Kidney tubule cell (primary cell): ENCODE measurements at regions not wholly inside any gene's neighbourhood (a gene's known extent, or its start where the extent isn't known, plus 50 kb on each side); places are given as distances from the start of the nearest gene placed in this dataset.
A peak's percentile ranks its signal among the peaks of the same experiment; 100 is the strongest.

ENCODE experiments used
- DNase-seq: peaks from one replicate; pipeline ENCODE4 v3.0.0-alpha.2; 2018; ENCODE audit warnings: low spot score

GRCh38 chr16:51391798-51392511 is 240.9 kb upstream of the SALL1 start:
- DNase-seq = no peak

DNA sequence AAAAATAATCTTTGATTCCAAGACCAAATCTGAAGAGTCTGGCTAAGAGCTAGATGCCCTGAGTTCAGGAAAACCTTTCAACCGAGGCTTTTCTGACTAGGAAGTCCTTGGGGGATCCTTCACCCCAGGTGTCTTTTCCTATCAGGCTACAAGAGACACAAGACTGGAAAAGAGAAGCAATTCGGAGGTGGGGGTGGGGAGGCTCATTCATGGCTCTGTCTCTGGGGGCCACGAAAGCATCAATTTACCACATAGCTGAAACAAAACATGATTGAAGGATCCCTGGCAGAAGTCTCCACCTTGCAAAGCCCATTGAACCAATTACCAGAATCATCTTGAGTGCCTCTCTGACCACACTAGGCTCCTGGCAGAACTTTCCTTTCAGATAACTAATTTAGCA is 239.8 kb upstream of the SALL1 start:
- DNase-seq = no peak

GRCh38 chr16:51389881-51390280 is 238.8 kb upstream of the SALL1 start:
- DNase-seq = no peak

- no peak for DNase-seq
Measured at GRCh38 chr16:51388516-51388951, 237.5 kb upstream of the SALL1 start.

DNA sequence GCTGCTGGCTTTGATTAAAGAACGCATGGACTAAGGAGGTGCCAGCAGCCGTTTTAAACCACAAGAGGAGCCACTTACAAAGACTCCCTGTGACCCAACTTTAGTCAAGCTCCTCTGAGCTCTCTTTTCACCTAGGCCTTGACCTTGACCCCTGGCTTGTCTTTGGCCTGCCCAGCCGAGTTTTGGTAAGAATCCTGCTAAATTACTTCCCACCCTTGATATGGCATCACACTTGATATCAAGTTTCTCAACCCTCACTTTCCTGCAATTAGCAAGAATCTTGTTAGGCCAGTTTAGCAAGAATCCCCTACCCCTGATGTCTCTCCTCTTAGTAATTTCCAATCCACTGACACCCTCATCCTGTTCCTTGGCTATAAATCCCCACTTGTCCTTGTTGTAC is 232.8 kb upstream of the SALL1 start:
- DNase-seq = no peak

DNA sequence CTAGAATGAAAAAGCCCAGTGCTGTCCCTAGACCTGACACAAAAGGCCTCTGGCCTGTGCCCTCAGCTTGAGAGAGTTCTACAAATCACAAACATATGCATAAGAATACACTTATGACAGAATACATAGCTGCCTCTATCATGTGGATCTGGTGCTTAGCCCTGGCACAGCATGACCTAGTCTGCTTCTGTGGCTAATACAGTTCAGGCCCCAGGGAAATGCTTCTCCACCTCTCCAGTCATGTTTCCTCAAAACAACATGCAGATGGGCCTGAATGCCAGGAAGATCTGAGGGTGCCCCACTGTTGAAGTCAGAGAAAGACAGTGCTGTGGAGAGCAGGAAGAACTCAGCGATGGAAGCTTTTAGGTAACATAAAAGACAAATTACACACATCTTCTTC is 231.9 kb upstream of the SALL1 start:
- no peak for DNase-seq

- DNase-seq = peak; percentile 81
Measured at GRCh38 chr16:51382211-51382610, 231.1 kb upstream of the SALL1 start.

DNA sequence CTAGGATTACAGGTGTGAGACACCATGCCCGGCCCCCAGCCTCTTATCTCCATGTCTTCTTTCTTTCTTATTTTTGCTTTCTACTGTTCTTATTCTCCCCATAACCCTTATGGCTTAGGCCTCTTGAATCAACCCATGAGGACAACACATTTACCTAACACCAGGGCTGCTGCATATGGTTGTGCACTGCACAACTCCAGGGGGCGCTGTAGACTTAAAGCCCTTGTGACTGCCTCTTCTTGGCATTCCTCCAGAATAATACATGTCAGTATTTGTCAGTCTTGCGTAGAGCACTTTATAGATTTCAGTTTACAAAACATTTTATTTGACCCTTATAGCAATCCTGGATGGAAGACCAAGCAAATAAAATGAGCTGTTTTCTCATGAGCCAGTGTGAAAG is 225.0 kb upstream of the SALL1 start:
- no peak for DNase-seq

- no peak for DNase-seq
Measured at GRCh38 chr16:51374790-51375189, 223.7 kb upstream of the SALL1 start.

- peak; percentile 75 for DNase-seq
Measured at GRCh38 chr16:51374346-51374745, 223.3 kb upstream of the SALL1 start.

DNA sequence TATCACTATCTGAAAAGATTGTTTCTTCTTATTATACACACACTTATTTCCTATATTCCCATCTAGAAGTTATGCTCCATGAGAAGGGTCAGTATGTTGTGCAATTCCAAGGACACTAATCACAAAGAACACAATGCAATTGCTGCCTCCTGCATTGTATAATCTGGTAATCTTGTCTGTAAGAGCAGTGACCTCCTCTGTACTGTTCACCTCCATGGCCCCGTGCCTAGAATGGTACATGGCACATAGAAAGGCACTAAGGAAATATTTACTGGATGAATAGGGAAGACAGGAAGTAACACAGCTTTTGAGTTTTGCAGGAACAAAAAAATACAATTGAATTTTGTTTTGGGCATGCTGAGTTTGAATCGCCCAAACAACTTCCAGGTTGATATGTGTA is 214.6 kb upstream of the SALL1 start:
- no peak for DNase-seq

DNA sequence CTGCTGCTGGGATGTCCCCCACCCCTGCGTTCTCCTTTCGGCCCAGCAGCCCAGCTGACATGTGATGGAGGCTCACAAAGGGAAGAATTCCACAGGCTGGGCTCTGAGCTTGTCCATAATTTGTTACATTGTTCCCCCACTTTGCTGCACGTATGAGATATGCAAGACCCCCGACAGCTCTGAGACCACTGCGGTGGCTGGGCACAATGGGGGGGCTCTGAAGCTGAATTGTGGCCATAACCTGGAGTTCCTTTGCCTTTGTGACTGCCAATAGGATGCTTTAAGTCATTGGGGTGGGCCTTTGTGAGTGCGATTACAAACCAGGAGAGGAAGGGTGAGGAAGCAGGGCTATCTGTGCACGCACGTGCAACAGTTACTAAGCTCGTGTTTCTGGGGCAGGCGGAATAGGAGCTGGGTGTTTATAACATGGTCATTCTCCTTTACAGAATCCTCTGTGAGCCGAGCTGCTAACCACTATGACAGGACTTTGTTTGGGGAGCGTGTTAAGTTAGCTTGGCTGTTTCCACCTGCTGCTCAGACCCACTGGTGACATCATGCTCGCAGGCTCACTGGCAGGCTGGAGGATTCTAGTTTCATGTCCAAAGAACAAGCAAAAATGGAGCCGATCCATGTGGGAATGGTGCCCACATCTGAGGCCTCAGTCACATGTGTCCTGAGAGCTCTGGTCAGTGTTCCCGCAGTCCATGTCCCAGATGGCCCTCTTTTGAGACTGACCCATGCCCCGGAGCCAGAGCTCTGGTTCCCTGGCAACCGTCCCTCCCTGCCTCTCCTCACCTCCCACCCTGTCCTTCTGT is 208.3 kb upstream of the SALL1 start:
- no peak for DNase-seq

DNA sequence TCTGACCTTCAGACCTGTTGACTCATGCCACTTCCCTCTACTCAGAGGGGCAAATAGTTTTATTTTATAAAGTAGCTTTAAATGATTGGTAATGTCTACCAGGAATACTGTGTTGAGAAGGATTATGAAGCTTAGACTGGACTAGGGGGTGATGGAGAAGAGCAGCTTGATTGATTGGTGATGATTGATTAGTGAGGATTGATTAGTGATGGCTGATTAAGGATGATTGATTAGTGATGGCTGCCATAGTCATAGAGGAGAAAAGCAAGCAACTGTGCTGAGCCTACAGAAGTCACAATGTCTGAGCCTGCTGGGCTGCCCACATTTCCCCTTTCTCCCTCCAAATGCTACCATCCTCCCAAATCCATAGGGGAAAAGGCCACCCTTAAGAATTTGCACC is 206.8 kb upstream of the SALL1 start:
- no peak for DNase-seq

DNA sequence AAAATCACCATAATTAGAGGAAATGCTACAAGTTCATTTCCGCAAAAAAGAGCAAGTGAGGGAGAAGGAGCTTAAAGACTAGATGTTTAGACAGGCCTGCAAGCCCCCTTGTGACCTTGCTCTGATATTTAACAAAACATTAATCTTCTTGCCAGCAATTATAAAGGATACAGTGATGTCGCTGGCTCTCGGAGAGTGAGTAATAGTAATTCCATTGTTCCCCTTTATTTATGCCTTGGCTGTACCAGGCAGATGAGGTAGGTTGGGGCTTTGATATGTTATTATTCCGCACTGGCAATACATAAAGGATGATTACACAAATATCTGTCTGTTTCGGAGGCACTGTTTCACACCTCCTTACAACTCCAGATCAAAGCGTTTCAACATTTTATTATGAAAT is 204.8 kb upstream of the SALL1 start:
- DNase-seq = no peak

GRCh38 chr16:51355195-51355594 is 204.1 kb upstream of the SALL1 start:
- no peak for DNase-seq

- no peak for DNase-seq
Measured at GRCh38 chr16:51353055-51353454, 202.0 kb upstream of the SALL1 start.

DNA sequence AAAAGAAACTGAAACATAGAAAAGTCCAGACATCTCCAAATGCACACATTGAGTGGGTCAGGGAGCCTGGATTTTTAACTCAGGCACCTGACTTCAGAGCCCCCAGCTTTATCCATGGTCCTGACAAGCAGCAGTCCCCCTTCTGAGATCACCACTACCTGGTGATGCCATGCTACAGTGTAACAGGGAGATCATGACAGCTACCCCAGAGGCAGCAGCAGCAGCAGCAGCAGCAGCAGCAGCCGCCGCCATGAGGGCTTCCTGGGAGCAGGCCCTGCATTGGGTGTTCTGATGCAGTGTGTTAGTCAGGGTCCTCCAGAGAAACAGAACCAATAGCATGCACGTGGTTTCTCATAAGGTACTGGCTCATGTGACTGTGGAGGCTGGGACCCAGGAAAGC is 198.6 kb upstream of the SALL1 start:
- DNase-seq = no peak

- DNase-seq = no peak
Measured at GRCh38 chr16:51343411-51343810, 192.3 kb upstream of the SALL1 start.

DNA sequence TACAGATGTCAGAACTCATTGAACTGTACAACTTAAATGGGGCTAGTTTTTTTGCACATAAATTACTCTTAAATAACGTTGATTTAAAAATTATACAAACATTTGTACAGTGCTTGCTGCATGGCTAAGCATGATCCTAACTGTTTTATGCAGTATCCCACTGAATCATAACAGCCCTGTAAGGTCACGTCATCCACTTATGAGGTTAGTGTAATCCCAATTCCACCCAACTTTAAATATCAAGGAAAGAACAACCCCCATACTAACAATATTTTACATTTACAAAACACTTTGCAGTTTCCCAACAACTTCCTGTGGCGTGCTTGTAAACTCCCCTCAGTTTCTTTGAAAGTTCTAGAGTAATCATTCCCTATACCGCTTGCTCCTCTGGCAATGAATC is 190.1 kb upstream of the SALL1 start:
- DNase-seq = no peak

DNA sequence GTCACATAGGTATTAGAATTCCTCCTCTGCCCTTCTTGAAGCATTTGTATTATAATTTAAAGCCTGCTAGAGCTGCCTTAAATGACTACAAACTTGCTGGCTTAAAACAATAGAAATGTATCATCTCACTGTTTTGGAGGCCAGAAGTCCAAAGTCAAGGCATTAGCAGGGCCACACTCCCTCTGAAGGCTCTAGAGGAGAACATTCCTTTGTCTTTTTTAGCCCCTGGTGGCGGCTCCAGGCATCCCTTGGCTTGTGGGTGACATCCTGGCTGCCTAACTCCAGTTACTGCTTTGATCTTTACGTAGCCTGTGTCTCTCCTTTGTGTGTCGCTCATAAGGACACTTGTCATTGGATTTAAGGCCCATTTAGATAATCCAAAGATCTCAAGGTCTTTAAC is 186.6 kb upstream of the SALL1 start:
- DNase-seq = no peak

DNA sequence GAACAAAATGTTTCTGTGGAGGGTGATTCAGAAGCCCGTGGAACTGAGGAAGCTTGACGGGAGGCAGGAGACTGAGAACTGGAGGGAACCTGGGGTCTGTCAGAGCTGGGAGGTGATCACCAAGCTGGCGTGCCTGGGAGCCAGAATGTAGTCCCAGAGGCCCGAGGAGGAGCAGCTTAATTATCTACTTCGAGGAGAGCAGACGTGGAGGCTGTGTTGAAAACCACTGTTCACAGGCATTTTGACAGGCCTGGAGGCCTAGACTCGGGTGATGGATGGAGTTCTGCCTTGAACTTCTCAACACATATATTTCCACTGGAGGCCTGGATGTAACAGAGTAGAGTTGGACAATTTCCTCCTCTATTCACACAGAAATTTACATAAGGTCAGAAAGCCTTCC is 177.7 kb upstream of the SALL1 start:
- DNase-seq = no peak

DNA sequence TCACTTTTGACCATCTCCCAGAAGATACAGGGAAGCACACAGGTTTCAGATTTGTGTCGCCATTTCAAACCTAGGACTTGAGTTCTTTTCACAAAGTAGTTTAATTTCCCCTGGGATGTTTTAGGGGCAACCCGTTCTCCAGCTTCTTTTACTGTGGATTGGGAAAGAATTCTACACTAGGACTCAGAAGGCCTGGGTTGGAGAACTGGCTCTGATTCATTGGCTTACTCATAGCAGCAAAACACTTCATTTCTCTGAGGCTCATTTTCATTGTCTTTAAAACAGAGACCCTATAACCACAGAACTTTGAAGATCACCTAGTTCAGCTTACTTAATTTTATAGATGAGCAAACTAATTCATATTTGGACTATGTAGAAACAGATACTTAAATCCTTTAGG is 175.9 kb upstream of the SALL1 start:
- peak; percentile 43 for DNase-seq

- no peak for DNase-seq
Measured at GRCh38 chr16:51326131-51326856, 175.2 kb upstream of the SALL1 start.
